OCI-LY3 (cell line): ENCODE measurements at regions not wholly inside any gene's neighbourhood (a gene's known extent, or its start where the extent isn't known, plus 50 kb on each side); places are given as distances from the start of the nearest gene placed in this dataset.
"Not testable (repeated sequence)": the region's sequence is repeated elsewhere in the genome, so short reads cannot be mapped to it uniquely, and the experiment has no call there.

ENCODE experiments used
- H2AFZ ChIP-seq: fragments of 200-600, 300-600 bp; shearing (Covaris generic); 2 replicates; pipeline ENCODE4 v1.6.0; 2014; ENCODE audit warnings: antibody characterized with exemption, low read depth, low read length
- H3K27ac ChIP-seq: fragments of 200-600, 300-600 bp; sonication (generic); 2 replicates; pipeline ENCODE4 v1.5.1; 2014; ENCODE audit warnings: mild to moderate bottlenecking, low read length, moderate library complexity, mixed read lengths
- H3K27me3 ChIP-seq: fragments of 200-600, 300-600 bp; sonication (generic); 2 replicates; pipeline ENCODE4 v1.6.1; 2014; ENCODE audit warnings: low read depth, low read length, mixed read lengths
- H3K36me3 ChIP-seq: fragments of 200-600, 300-600 bp; sonication (generic); replicated peaks from 2 replicates; pipeline ENCODE3; 2014; ENCODE audit warnings: low read depth, low read length, mixed read lengths
- H3K4me1 ChIP-seq: fragments of 300-600, 200-600 bp; sonication (generic); 2 replicates; pipeline ENCODE4 v1.6.1; 2014; ENCODE audit warnings: low read length, mixed read lengths
- H3K4me2 ChIP-seq: fragments of 200-600, 300-600 bp; sonication (generic); 2 replicates; pipeline ENCODE4 v1.6.1; 2014; ENCODE audit warnings: low read length, mixed read lengths
- H3K4me3 ChIP-seq: fragments of 300-600, 200-600 bp; sonication (generic); 2 replicates; pipeline ENCODE4 v1.5.1; 2014; ENCODE audit warnings: antibody characterized with exemption, mild to moderate bottlenecking, low read length, moderate library complexity
- H3K79me2 ChIP-seq: fragments of 300-600, 200-600 bp; shearing (Covaris generic); 2 replicates; pipeline ENCODE4 v1.6.1; 2014; ENCODE audit warnings: mild to moderate bottlenecking, low read length, mixed read lengths
- H3K9ac ChIP-seq: fragments of 300-600, 200-600 bp; shearing (Covaris generic); 2 replicates; pipeline ENCODE4 v1.6.0; 2014; ENCODE audit warnings: mild to moderate bottlenecking, low read length, moderate library complexity
- H3K9me3 ChIP-seq: fragments of 200-600, 300-600 bp; shearing (Covaris generic); 2 replicates; pipeline ENCODE4 v1.6.1; 2014; ENCODE audit warnings: low read length, mixed read lengths; ENCODE audit not compliant: insufficient read depth
- H4K20me1 ChIP-seq: fragments of 200-600, 300-600 bp; sonication (generic); 2 replicates; pipeline ENCODE4 v1.6.1; 2016; ENCODE audit warnings: low read length, mixed read lengths; ENCODE audit not compliant: insufficient read depth
- CTCF ChIP-seq: fragments of 200-600, 300-600 bp; sonication (generic); IDR thresholded peaks from 2 replicates; pipeline ENCODE4 v1.5.1; 2014; ENCODE audit warnings: antibody characterized with exemption, low read length, low read depth
- EZH2phosphoT487 ChIP-seq: fragments of 200-600 bp; shearing (Covaris generic); IDR thresholded peaks from 2 replicates; pipeline ENCODE4 v1.6.1; 2018; ENCODE audit warnings: antibody characterized with exemption, mixed run types, low read depth

GRCh38 chr16:29117631-29118030 is 132.8 kb downstream of the LAT start:
- Histone ChIP-seq H3K36me3 (peaks cover 2% of the 10 kb centered on the region), H3K9ac (no peak overlapping the region), H3K4me1 (peaks cover 40% of the 10 kb centered on the region), H3K79me2 (peaks cover 4% of the 10 kb centered on the region; the same call in 1 of the 2 replicates), H3K9me3 (no peaks in the 10 kb centered on the region), H4K20me1 (no peaks in the 10 kb centered on the region), H3K27me3 (no peaks in the 10 kb centered on the region), H3K4me3 (no peak overlapping the region), H3K27ac (no peak overlapping the region), H2AFZ (no peak overlapping the region), H3K4me2 (no peak overlapping the region)
- no peak for TF ChIP-seq EZH2phosphoT487
- no peak for TF ChIP-seq CTCF

- TF ChIP-seq CTCF (no peak), EZH2phosphoT487 (no peak)
- peaks cover 2% of the 10 kb centered on the region for H3K36me3 ChIP-seq
- H3K4me1 ChIP-seq, result peaks cover 40% of the 10 kb centered on the region
- H3K27ac ChIP-seq, result peak overlapping the region; percentile 84
- H3K27me3 ChIP-seq, result no peaks in the 10 kb centered on the region
- H3K4me3 ChIP-seq, result no peak overlapping the region
- H2AFZ ChIP-seq, result no peak overlapping the region
- H4K20me1 ChIP-seq, result no peaks in the 10 kb centered on the region
- H3K4me2 ChIP-seq, result no peak overlapping the region
- no peaks in the 10 kb centered on the region for H3K9me3 ChIP-seq
- no peak overlapping the region for H3K9ac ChIP-seq
- H3K79me2 ChIP-seq, result peaks cover 4% of the 10 kb centered on the region; the same call in 1 of the 2 replicates
These were observed 132.1 kb downstream of the LAT start for GRCh38 chr16:29116980-29117379.

- H2AFZ ChIP-seq, H4K20me1 ChIP-seq, H3K36me3 ChIP-seq, H3K27me3 ChIP-seq, H3K79me2 ChIP-seq, H3K9me3 ChIP-seq, H3K4me3 ChIP-seq: not testable (repeated sequence)
- Histone ChIP-seq H3K4me1 (peaks cover 42% of the 10 kb centered on the region), H3K27ac (peak overlapping the region; percentile 84), H3K4me2 (peak overlapping the region; percentile 66), H3K9ac (peak overlapping the region; percentile 43; the same call in 1 of the 2 replicates)
These were observed 131.4 kb downstream of the LAT start for GRCh38 chr16:29116207-29116606.

GRCh38 chr16:29115802-29116141 is 130.9 kb downstream of the LAT start:
- not testable (repeated sequence) for H2AFZ ChIP-seq, H3K27me3 ChIP-seq, H3K79me2 ChIP-seq, H4K20me1 ChIP-seq, H3K4me3 ChIP-seq, H3K36me3 ChIP-seq, H3K9me3 ChIP-seq
- H3K4me2 ChIP-seq, result peak overlapping the region; percentile 66
- H3K9ac ChIP-seq, result peak overlapping the region; percentile 43; the same call in 1 of the 2 replicates
- H3K4me1 ChIP-seq, result peaks cover 46% of the 10 kb centered on the region
- peak overlapping the region; percentile 84 for H3K27ac ChIP-seq

GRCh38 chr16:29114989-29115801 is 130.3 kb downstream of the LAT start:
- H3K4me1 ChIP-seq, result peaks cover 52% of the 10 kb centered on the region
- H3K9ac ChIP-seq, result peak overlapping the region; percentile 45; the same call in 1 of the 2 replicates
- H3K27me3 ChIP-seq, H4K20me1 ChIP-seq, H3K79me2 ChIP-seq, H2AFZ ChIP-seq, H3K9me3 ChIP-seq, H3K36me3 ChIP-seq: not testable (repeated sequence)
- peak overlapping the region; percentile 66 for H3K4me2 ChIP-seq
- H3K4me3 ChIP-seq, result peak overlapping the region; percentile 54
- TF ChIP-seq CTCF, result peak; percentile 53
- H3K27ac ChIP-seq, result peak overlapping the region; percentile 84
